Adipocyte (in vitro differentiated cells): ENCODE measurements at regions not wholly inside any gene's neighbourhood (a gene's known extent, or its start where the extent isn't known, plus 50 kb on each side); places are given as distances from the start of the nearest gene placed in this dataset.
"Not testable (repeated sequence)": the region's sequence is repeated elsewhere in the genome, so short reads cannot be mapped to it uniquely, and the experiment has no call there.

Experiments
- DNase-seq: peaks from one replicate; pipeline ENCODE4 v3.0.0-alpha.2; 2015; ENCODE audit warnings: low read depth
- H3K27me3 ChIP-seq: replicated peaks from 2 replicates; pipeline ENCODE4 v1.7.0; 2013; ENCODE audit warnings: mild to moderate bottlenecking, low read length, moderate library complexity; ENCODE audit not compliant: control insufficient read depth, insufficient read depth
- H3K36me3 ChIP-seq: 2 replicates; pipeline ENCODE4 v1.7.0; 2013; ENCODE audit warnings: low read length, mild to moderate bottlenecking, moderate library complexity; ENCODE audit not compliant: control insufficient read depth, insufficient read depth, severe bottlenecking
- H3K4me1 ChIP-seq: 2 replicates; pipeline ENCODE4 v1.7.0; 2013; ENCODE audit warnings: mild to moderate bottlenecking, low read length, moderate library complexity; ENCODE audit not compliant: control insufficient read depth, insufficient read depth
- H3K4me3 ChIP-seq: 2 replicates; pipeline ENCODE4 v1.7.0; 2013; ENCODE audit warnings: mild to moderate bottlenecking, low read length, moderate library complexity
- H3K9ac ChIP-seq: 2 replicates; pipeline ENCODE4 v1.7.0; 2013; ENCODE audit warnings: mild to moderate bottlenecking, low read length, moderate library complexity
- H3K9me3 ChIP-seq: 2 replicates; pipeline ENCODE4 v1.7.0; 2013; ENCODE audit warnings: mild to moderate bottlenecking, low read length, moderate library complexity; ENCODE audit not compliant: control insufficient read depth

DNA sequence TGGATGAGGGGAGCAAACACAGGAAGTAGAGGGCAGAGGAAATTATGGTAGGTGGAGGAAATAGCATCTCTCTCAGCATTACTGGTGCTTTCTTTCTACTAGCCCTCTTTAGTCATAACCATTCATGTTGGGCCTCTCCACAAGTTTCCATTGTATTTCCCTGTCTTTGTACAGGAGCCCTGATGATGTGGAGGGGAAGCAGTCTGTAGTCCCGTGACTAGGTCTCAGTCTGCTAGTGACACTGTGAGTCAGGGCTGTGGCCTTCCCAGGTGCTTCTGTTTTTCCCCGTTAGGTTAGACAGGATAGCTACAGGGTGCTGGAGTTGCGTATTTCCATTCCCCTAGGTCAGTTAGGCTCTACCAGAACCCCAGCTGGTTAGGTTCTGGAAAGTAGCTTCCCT is 82.9 kb upstream of the NAMPT start:
- H3K27me3 ChIP-seq, result no peaks in the 10 kb centered on the region

DNA sequence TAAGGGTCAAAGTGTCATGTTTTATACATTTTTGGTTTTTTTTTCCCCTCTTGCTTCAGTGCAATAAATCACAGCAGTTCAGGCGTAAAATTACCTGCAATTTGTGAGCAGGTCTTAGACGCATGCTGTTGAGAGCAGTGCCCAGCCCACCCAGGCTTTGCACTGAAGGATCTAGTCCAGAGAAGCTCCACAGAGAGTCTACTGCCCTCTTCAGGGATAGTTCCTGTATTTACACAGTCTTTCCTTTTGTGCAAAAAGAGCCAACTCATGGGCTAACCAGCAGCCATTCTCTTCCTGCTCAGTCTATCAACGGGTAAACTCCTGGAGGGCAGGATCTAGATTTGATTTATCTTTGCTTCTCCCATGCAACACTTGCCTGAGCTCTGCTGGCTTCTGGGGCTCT is 82.2 kb upstream of the NAMPT start:
- Histone ChIP-seq H3K9ac (no peak overlapping the region), H3K9me3 (no peaks in the 10 kb centered on the region), H3K4me1 (peaks cover 22% of the 10 kb centered on the region), H3K27me3 (no peaks in the 10 kb centered on the region), H3K36me3 (no peaks in the 10 kb centered on the region), H3K4me3 (no peak overlapping the region)
- peak; percentile 42 for DNase-seq

More for the DNA sequence above, 82.9 kb upstream of the NAMPT start:
- no peak for DNase-seq
- no peak overlapping the region for H3K4me3 ChIP-seq
- H3K4me1 ChIP-seq, result peaks cover 22% of the 10 kb centered on the region
- no peaks in the 10 kb centered on the region for H3K9me3 ChIP-seq
- H3K36me3 ChIP-seq, result no peaks in the 10 kb centered on the region
- no peak overlapping the region for H3K9ac ChIP-seq

- peak overlapping the region; percentile 53 for H3K9ac ChIP-seq
- H3K4me1 ChIP-seq, result peaks cover 22% of the 10 kb centered on the region
- H3K4me3 ChIP-seq, result peak overlapping the region; percentile 10
- no peaks in the 10 kb centered on the region for H3K27me3 ChIP-seq
- DNase-seq, result no peak
- no peaks in the 10 kb centered on the region for H3K36me3 ChIP-seq
- H3K9me3 ChIP-seq, result peaks cover 2% of the 10 kb centered on the region
Measured at GRCh38 chr7:106365252-106366005, 80.6 kb upstream of the NAMPT start.

- not testable (repeated sequence) for H3K9ac ChIP-seq, DNase-seq, H3K36me3 ChIP-seq, H3K9me3 ChIP-seq, H3K27me3 ChIP-seq, H3K4me3 ChIP-seq
- peaks cover 26% of the 10 kb centered on the region for H3K4me1 ChIP-seq
Measured at GRCh38 chr7:106362507-106362906, 77.7 kb upstream of the NAMPT start.

- Histone ChIP-seq H3K4me3 (peak overlapping the region; percentile 60), H3K27me3 (no peaks in the 10 kb centered on the region), H3K9me3 (peaks cover 7% of the 10 kb centered on the region), H3K36me3 (no peaks in the 10 kb centered on the region), H3K9ac (peak overlapping the region; percentile 64), H3K4me1 (peaks cover 36% of the 10 kb centered on the region)
- peak; percentile 59 for DNase-seq
Measured at GRCh38 chr7:106358103-106358663, 73.4 kb upstream of the NAMPT start.

GRCh38 chr7:106357675-106358074 is 72.9 kb upstream of the NAMPT start:
- Histone ChIP-seq H3K9me3 (peaks cover 7% of the 10 kb centered on the region), H3K4me1 (peaks cover 36% of the 10 kb centered on the region), H3K4me3 (peak overlapping the region; percentile 60), H3K27me3 (no peaks in the 10 kb centered on the region), H3K36me3 (no peaks in the 10 kb centered on the region), H3K9ac (peak overlapping the region; percentile 64)
- no peak for DNase-seq

DNA sequence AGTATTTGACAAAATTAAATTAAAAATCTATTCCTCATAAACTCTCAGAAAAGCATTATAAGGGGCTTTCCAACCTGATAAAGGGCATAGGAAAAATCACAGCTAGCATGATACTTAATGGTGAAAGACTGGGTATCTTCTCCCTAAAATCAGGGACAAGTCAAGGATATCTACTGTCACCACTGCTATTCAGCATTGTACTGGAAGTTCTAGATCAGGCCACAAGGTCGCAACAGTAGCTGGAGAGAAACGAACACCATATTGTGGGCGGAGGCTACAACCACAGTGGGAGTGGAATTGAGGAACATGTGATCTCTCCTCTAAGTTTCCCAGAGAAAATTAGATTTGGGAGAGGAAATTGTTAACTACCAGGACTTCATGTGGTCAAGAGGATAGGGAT is 70.0 kb upstream of the NAMPT start:
- DNase-seq, result no peak
- peaks cover 7% of the 10 kb centered on the region for H3K9me3 ChIP-seq
- peaks cover 36% of the 10 kb centered on the region for H3K4me1 ChIP-seq

GRCh38 chr7:106353944-106354343 is 69.2 kb upstream of the NAMPT start:
- no peak overlapping the region for H3K9ac ChIP-seq
- H3K27me3 ChIP-seq, result no peaks in the 10 kb centered on the region
- no peak for DNase-seq
- H3K9me3 ChIP-seq, result peaks cover 13% of the 10 kb centered on the region
- no peaks in the 10 kb centered on the region for H3K36me3 ChIP-seq
- H3K4me1 ChIP-seq, result peaks cover 36% of the 10 kb centered on the region
- no peak overlapping the region for H3K4me3 ChIP-seq

More for the DNA sequence above, 70.0 kb upstream of the NAMPT start:
- no peak overlapping the region for H3K4me3 ChIP-seq
- H3K27me3 ChIP-seq, result no peaks in the 10 kb centered on the region
- no peaks in the 10 kb centered on the region for H3K36me3 ChIP-seq
- no peak overlapping the region for H3K9ac ChIP-seq

DNA sequence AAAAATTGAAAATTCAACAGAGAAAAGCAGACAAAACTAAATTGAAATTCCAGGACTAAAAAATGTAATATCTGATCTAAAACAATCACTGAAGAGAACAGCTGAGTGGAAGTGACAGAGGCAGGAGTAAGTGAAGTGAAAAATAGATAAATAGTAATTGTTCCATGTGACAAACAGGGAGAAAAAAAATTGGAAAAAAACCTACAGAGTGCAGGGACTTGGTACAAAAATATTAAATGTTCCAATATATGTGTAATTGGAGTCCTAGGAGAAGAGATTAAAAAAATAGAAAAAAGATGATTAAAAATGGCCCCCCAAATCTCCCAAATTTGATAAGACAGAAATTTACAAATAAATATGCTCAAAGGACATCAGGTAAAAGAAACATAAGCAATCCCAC is 63.4 kb upstream of the NAMPT start:
- Histone ChIP-seq H3K27me3 (no peaks in the 10 kb centered on the region), H3K36me3 (no peaks in the 10 kb centered on the region), H3K9me3 (peaks cover 36% of the 10 kb centered on the region), H3K4me1 (peaks cover 23% of the 10 kb centered on the region), H3K9ac (no peak overlapping the region), H3K4me3 (no peak overlapping the region)
- DNase-seq, result no peak

GRCh38 chr7:106347229-106347833 is 62.5 kb upstream of the NAMPT start:
- no peak for DNase-seq
- Histone ChIP-seq H3K4me1 (peaks cover 23% of the 10 kb centered on the region), H3K4me3 (no peak overlapping the region), H3K9me3 (peaks cover 45% of the 10 kb centered on the region), H3K36me3 (no peaks in the 10 kb centered on the region), H3K9ac (no peak overlapping the region), H3K27me3 (no peaks in the 10 kb centered on the region)

- Histone ChIP-seq H3K27me3 (no peaks in the 10 kb centered on the region), H3K9ac (no peak overlapping the region), H3K9me3 (peaks cover 51% of the 10 kb centered on the region), H3K4me3 (no peak overlapping the region), H3K36me3 (no peaks in the 10 kb centered on the region), H3K4me1 (peaks cover 23% of the 10 kb centered on the region)
- peak; percentile 94 for DNase-seq
Measured at GRCh38 chr7:106346678-106347217, 62.0 kb upstream of the NAMPT start.
